ENCODE measurements at regions not wholly inside any gene's neighbourhood (a gene's known extent, or its start where the extent isn't known, plus 50 kb on each side); places are given as distances from the start of the nearest gene placed in this dataset.
"Not testable (repeated sequence)": the region's sequence is repeated elsewhere in the genome, so short reads cannot be mapped to it uniquely, and the experiment has no call there.

DNA sequence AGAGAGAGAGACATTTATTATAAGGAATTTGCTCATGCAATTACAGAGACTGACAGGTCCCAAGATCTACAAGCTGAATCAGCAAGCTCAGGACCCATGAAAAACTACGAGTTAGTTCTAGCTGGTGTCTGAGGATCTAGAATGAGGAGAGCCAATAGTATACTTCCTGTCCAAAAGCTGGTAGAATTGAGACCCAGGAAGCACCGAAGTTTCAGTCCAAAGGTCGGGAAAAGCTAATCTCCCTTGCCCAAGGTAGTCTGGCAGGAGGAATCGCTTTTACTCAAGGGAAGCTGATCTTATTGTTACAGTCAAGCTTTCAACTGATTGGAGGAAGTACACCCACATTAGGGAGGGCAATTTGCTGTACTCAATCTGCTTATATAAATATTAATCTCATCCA is 389.6 kb downstream of the ADCYAP1 start:
- FAIRE-seq (no peak), DNase-seq (ENCODE audit: insufficient read length, low spot score) (no peak)
- no peak for TF ChIP-seq POLR2AphosphoS5 (IDR thresholded peaks at IDR 0.05; ENCODE audit: low read depth, low read length)
- TF ChIP-seq SPI1 (IDR thresholded peaks at IDR 0.05; ENCODE audit: low read depth, low read length), result no peak
- TF ChIP-seq POU2F2 (IDR thresholded peaks at IDR 0.05; ENCODE audit: low read depth, low read length), result no peak
- no peak for TF ChIP-seq TAF1 (IDR thresholded peaks at IDR 0.05; ENCODE audit: low read depth, low read length)
- no peak for TF ChIP-seq POLR2A (IDR thresholded peaks at IDR 0.05; ENCODE audit: low read depth, low read length)
- TF ChIP-seq PAX5 (IDR thresholded peaks at IDR 0.05; ENCODE audit: insufficient read depth, low read length, severe bottlenecking), result no peak

DNA sequence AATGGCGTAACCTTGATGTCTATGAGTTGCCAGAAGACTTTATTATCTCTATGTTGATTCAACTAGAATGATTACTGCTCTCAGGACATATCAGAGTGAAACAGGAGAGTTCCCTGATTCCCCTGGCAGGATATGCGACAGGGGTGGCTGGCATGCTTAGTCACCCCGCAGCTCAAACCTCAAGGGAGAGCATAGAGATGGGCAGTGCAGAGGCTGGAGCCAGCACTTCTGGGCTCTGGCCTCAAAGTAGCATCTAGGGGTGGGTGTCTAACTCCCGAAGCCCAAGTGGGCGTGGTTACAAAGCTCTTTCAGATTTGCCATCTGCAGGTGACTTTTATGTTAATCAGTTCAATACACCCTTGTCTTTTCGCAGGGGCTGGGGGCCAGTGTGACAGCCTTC is 391.6 kb downstream of the ADCYAP1 start:
- no peak for FAIRE-seq
- no peak for DNase-seq (ENCODE audit: insufficient read length, low spot score)
- no peak for TF ChIP-seq POLR2AphosphoS5 (IDR thresholded peaks at IDR 0.05; ENCODE audit: low read depth, low read length)
- no peak for TF ChIP-seq PAX5 (IDR thresholded peaks at IDR 0.05; ENCODE audit: insufficient read depth, low read length, severe bottlenecking)
- no peak for TF ChIP-seq TAF1 (IDR thresholded peaks at IDR 0.05; ENCODE audit: low read depth, low read length)

DNA sequence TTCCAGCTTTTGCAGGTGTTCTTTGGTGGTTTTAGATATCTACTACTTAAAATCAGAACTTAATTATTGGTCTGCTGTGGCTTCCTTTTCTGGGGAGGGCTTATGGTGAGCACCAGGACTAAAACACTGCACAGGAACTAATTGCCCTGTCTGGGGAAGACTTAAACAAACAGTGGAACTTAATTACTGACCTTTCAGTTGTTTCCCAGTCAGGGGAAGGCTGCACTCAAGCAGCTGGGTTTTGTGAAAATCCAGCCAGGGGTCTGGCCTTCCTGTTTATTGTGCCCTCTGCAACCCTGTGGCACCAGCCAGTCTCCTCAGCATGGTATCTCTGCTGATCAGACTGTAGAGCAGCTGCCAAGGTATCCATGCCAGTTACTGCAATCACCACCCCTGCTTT is 398.2 kb downstream of the ADCYAP1 start:
- FAIRE-seq (no peak), DNase-seq (ENCODE audit: insufficient read length, low spot score) (no peak)
- TF ChIP-seq TAF1 (IDR thresholded peaks at IDR 0.05; ENCODE audit: low read depth, low read length), result no peak
- no peak for TF ChIP-seq PAX5 (IDR thresholded peaks at IDR 0.05; ENCODE audit: insufficient read depth, low read length, severe bottlenecking)
- no peak for TF ChIP-seq POU2F2 (IDR thresholded peaks at IDR 0.05; ENCODE audit: low read depth, low read length)
- TF ChIP-seq POLR2A (IDR thresholded peaks at IDR 0.05; ENCODE audit: low read depth, low read length), result no peak
- TF ChIP-seq SPI1 (IDR thresholded peaks at IDR 0.05; ENCODE audit: low read depth, low read length), result no peak
- TF ChIP-seq POLR2AphosphoS5 (IDR thresholded peaks at IDR 0.05; ENCODE audit: low read depth, low read length), result no peak

DNA sequence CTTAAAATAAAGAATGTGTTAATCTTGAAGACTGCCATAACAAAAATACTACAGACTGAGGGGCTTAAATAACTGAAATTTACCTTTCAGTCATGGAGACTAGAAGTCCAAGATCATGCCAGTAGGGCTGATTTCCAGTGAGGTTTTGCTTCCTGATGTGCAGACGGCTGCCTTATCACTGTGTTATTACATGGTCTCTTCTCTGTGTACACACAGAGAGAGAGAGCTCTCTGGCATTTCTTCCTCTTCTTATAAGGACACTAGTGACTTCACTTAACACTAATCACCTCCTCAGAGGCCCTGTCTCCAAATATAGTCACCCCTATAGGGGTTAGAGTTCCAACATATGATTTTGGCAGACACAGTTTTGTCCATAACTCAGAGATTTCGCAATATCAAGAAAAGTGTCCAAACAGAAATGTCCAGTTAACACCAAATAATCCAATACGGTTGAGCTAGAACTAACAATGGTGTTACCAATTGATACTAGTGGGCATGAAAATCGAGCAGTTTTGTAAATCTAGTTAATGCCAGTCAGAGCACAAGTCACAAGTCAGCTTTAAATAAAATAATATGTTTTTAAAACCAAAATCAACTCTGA is 399.8 kb downstream of the ADCYAP1 start:
- no peak for FAIRE-seq
- no peak for DNase-seq (ENCODE audit: insufficient read length, low spot score)
- TF ChIP-seq POLR2A (IDR thresholded peaks at IDR 0.05; ENCODE audit: low read depth, low read length), result no peak
- no peak for TF ChIP-seq SPI1 (IDR thresholded peaks at IDR 0.05; ENCODE audit: low read depth, low read length)
- TF ChIP-seq PAX5 (IDR thresholded peaks at IDR 0.05; ENCODE audit: insufficient read depth, low read length, severe bottlenecking), result no peak
- no peak for TF ChIP-seq TAF1 (IDR thresholded peaks at IDR 0.05; ENCODE audit: low read depth, low read length)
- no peak for TF ChIP-seq POU2F2 (IDR thresholded peaks at IDR 0.05; ENCODE audit: low read depth, low read length)
- no peak for TF ChIP-seq POLR2AphosphoS5 (IDR thresholded peaks at IDR 0.05; ENCODE audit: low read depth, low read length)

DNA sequence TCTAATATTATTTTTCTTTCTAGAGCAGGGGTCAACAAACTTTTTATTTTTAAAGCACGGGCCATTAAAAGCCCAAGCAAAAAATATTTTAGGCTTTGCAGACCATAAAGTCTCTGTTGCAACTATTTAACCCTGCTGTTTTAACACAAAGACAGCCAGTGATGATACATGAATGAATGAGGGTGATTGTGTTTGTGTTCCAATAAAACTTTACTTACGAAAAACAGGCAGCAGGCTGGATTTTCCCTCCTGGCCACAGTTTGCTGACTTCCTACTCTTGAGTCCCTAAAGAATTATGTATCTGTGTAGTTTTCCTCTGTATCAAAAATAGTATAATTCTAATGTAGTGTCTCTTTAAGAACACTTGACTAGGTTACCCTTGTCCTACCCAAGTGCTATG is 402.0 kb downstream of the ADCYAP1 start:
- TF ChIP-seq SPI1 (IDR thresholded peaks at IDR 0.05; ENCODE audit: low read depth, low read length), result no peak
- TF ChIP-seq POLR2AphosphoS5 (IDR thresholded peaks at IDR 0.05; ENCODE audit: low read depth, low read length), result no peak
- no peak for TF ChIP-seq TAF1 (IDR thresholded peaks at IDR 0.05; ENCODE audit: low read depth, low read length)
- TF ChIP-seq POLR2A (IDR thresholded peaks at IDR 0.05; ENCODE audit: low read depth, low read length), result no peak
- no peak for TF ChIP-seq PAX5 (IDR thresholded peaks at IDR 0.05; ENCODE audit: insufficient read depth, low read length, severe bottlenecking)
- DNase-seq (ENCODE audit: insufficient read length, low spot score) (no peak), FAIRE-seq (no peak)

DNA sequence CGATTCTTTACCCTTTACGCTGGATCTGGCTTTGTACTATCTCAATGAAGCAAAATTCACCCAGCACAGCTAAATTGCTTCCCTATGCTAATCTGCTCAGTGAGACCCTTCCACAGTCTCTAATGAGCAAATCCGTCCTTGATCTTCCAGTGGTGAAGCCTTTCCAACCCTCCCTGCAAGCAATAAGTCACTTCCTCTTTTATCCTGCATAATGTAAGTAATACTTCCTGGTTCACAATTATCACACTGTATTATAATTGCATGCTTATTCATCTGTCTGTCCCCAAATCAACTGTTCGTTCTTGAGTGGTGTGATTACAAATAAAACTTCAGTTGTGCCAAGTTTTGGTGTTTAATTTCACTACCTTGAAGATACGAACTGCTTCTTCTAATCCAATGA is 404.0 kb downstream of the ADCYAP1 start:
- FAIRE-seq (no peak), DNase-seq (ENCODE audit: insufficient read length, low spot score) (no peak)
- TF ChIP-seq PAX5 (IDR thresholded peaks at IDR 0.05; ENCODE audit: insufficient read depth, low read length, severe bottlenecking), result no peak
- no peak for TF ChIP-seq POLR2A (IDR thresholded peaks at IDR 0.05; ENCODE audit: low read depth, low read length)
- peak; percentile 39; the same call in 1 of the 2 replicates for TF ChIP-seq SPI1 (IDR thresholded peaks at IDR 0.05; ENCODE audit: low read depth, low read length)
- TF ChIP-seq POLR2AphosphoS5 (IDR thresholded peaks at IDR 0.05; ENCODE audit: low read depth, low read length), result no peak

DNA sequence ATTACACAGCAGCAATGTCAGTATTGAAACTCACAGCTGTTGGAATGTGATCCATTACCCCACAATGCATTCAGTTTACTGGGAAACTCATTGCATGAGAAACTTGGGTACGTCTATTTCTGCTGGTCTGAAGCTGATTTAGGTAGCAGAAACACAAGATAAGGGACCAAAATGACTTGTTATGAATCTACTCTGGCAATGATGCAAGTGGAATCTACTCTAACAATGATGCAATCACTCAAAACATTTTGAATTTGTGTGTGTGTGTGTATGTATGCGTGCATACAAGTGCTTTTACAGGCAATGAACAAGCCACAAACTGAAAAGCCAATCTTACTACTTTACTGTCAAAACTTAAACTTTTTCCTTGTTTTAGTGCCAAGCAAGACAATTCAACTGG is 406.7 kb downstream of the ADCYAP1 start:
- DNase-seq (ENCODE audit: insufficient read length, low spot score), result no peak
- no peak for TF ChIP-seq PAX5 (IDR thresholded peaks at IDR 0.05; ENCODE audit: insufficient read depth, low read length, severe bottlenecking)
- no peak for TF ChIP-seq POLR2AphosphoS5 (IDR thresholded peaks at IDR 0.05; ENCODE audit: low read depth, low read length)
- no peak for TF ChIP-seq POU2F2 (IDR thresholded peaks at IDR 0.05; ENCODE audit: low read depth, low read length)
- no peak for TF ChIP-seq POLR2A (IDR thresholded peaks at IDR 0.05; ENCODE audit: low read depth, low read length)
- no peak for TF ChIP-seq TAF1 (IDR thresholded peaks at IDR 0.05; ENCODE audit: low read depth, low read length)
- no peak for TF ChIP-seq SPI1 (IDR thresholded peaks at IDR 0.05; ENCODE audit: low read depth, low read length)
- no peak for FAIRE-seq

DNA sequence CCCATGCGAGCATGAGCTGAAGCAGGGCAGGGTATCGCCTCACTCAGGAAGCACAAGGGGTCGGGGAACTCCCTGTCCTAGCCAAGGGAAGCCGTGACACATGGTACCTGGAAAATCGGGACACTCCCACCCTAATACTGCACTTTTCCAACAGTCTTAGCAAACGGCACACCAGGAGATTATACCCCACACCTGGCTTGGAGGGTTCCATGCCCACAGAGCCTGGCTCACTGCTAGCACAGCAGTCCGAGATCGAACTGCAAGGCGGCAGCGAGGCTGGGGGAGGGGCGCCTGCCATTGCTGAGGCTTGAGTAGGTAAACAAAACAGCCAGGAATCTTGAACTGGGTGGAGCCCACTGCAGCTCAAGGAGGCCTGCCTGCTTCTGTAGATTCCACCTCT is 430.7 kb downstream of the ADCYAP1 start:
- not testable (repeated sequence) for FAIRE-seq; DNase-seq (ENCODE audit: insufficient read length, low spot score)

DNA sequence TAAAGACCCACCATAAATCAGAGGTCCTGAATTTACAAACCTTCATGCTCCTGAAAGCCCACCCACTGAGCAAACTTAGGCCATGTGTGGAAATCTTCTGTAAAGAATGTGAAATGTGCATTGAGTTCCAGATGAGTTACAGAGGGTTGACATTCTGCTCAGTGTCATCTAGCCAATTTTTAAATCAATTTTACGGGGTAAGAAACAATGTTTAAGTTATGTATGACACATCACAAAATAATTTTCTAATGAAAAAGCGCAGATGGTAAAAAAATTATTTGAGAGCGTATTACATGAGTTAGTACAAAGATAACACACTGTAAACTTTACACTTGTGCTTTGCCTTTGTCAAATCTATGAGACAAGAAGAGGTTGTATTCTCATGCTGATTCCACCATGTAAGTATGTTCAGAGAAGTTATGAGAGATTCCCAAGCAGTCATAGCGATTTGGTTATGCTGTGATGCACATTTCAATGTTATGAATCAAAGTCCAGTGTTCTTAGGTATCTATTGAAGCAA is 446.3 kb downstream of the ADCYAP1 start:
- no peak for FAIRE-seq
- TF ChIP-seq POLR2A (IDR thresholded peaks at IDR 0.05; ENCODE audit: low read depth, low read length) (no peak), TAF1 (IDR thresholded peaks at IDR 0.05; ENCODE audit: low read depth, low read length) (no peak), POU2F2 (IDR thresholded peaks at IDR 0.05; ENCODE audit: low read depth, low read length) (no peak)
- no peak for DNase-seq (ENCODE audit: insufficient read length, low spot score)

DNA sequence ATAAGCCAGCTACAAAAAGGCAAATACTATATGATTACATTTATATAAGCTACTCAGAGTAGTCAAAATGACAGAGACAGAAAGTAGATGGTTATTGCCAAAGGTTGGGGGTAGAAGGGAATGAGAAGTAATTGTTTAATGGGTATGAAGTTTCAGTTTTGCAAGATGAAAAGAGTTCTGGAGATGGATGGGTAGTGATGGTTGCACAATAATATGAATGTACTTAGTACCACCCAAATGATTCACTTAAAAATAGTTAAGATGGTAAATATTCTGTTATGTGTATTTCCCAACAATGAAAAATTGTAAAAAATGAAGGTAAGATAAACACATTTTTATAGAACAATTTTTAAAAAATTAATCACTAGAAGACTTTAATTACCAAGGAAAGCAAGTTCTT is 448.4 kb downstream of the ADCYAP1 start:
- TF ChIP-seq TAF1 (IDR thresholded peaks at IDR 0.05; ENCODE audit: low read depth, low read length) (no peak), POLR2AphosphoS5 (IDR thresholded peaks at IDR 0.05; ENCODE audit: low read depth, low read length) (no peak), SPI1 (IDR thresholded peaks at IDR 0.05; ENCODE audit: low read depth, low read length) (no peak), POLR2A (IDR thresholded peaks at IDR 0.05; ENCODE audit: low read depth, low read length) (no peak), PAX5 (IDR thresholded peaks at IDR 0.05; ENCODE audit: insufficient read depth, low read length, severe bottlenecking) (no peak), POU2F2 (IDR thresholded peaks at IDR 0.05; ENCODE audit: low read depth, low read length) (no peak)
- no peak for FAIRE-seq
- DNase-seq (ENCODE audit: insufficient read length, low spot score), result no peak

All from GM12891 (cell line).